Ecto neural progenitor cell (in vitro differentiated cells): ENCODE measurements at regions not wholly inside any gene's neighbourhood (a gene's known extent, or its start where the extent isn't known, plus 50 kb on each side); places are given as distances from the start of the nearest gene placed in this dataset.
A peak's percentile ranks its signal among the peaks of the same experiment; 100 is the strongest.

Experiments used
- DNase-seq: peaks from one replicate; pipeline ENCODE4 v3.0.0-alpha.2; 2018; ENCODE audit warnings: low spot score

- DNase-seq: no peak
These were observed 115.1 kb upstream of the DAP start for GRCh38 chr5:10876006-10876744.

DNA sequence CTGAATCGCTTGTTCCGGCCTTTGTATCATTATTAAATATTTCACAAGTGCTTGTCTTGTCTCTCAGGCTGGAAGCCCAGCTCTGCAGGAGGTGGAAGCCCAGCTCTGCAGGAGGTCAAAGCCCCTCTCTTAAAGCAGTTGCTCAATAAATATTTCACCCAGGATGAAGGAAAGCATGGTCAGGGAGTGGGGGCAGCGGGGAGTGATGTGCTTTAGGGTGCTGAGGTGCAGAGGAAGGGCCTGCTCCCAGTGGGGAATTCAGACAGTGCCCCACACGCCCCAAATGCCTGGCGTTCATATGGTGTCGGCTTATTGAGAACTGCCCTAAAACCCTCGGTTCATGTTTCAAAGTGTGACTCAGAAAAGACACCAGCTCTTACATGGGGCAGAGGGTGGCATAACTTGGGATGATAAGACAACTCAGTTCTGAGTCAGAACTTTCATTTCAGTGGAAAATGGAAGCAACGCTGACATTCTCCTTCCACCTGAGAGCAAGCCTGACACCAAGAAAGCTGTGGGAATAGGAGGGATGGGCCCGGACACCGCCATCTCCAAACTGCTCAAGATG is 114.3 kb upstream of the DAP start:
- no peak for DNase-seq

DNA sequence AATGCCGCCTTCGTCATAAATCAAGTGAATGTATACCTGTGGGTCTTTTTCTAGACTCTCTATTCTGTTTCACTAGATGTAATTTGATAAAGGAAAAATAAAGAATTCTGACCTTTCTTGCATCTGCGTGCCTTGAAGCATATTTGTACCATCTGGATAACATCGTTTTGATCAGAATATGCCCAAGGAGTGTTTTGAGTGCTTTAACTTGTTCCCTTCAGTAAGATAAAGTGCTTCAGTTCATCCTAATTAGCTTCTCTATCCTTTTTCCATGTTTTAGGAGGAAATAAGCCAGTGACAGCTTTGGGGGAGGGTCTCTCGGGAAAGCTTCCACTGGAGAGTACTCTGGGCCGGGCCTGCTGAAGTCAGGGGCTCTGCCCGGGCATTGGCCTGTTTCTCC is 113.5 kb upstream of the DAP start:
- no peak for DNase-seq

DNA sequence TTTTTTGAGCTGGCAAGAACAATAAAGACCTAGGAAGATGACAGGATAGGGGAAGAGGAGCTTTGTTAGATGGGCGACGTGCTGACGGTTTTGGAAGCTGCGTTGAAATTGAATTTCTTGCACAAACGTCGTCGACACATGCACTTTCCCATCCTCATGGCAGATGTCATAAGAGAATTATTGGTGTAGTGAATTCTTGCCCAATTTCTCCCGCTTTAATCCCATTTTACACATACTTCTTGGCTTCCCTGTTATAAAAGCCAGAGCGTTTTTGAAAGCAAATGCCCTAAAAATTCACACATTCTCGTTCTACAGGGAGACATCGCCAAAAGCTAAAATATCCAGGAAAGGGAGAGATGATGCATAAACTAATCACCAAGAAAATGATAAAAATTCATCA is 109.8 kb upstream of the DAP start:
- no peak for DNase-seq

GRCh38 chr5:10868956-10869355 is 107.9 kb upstream of the DAP start:
- no peak for DNase-seq

GRCh38 chr5:10867389-10868303 is 106.6 kb upstream of the DAP start:
- DNase-seq: no peak

- no peak for DNase-seq
These were observed 105.9 kb upstream of the DAP start for GRCh38 chr5:10866913-10867312.

- peak; percentile 70 for DNase-seq
These were observed 102.8 kb upstream of the DAP start for GRCh38 chr5:10863763-10864383.

DNA sequence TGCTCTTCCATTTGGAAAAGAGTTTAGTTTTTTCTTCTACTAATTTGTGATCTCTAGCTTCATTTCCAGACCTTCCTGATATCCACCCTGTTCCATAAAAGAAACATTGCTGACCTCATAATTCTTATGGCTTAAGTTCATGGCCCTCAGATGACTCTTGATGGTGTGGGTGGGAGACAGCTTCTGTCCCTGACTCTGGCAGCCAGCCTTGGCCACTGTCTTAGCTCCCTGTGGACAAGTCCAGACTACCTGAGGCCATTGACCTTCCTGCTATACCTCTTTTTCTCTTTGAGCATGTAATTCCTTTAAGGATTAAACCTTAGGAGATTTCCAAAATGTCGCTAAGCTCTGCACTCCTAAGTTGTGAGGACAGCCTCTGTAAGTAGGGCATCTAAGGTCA is 101.1 kb upstream of the DAP start:
- no peak for DNase-seq

DNA sequence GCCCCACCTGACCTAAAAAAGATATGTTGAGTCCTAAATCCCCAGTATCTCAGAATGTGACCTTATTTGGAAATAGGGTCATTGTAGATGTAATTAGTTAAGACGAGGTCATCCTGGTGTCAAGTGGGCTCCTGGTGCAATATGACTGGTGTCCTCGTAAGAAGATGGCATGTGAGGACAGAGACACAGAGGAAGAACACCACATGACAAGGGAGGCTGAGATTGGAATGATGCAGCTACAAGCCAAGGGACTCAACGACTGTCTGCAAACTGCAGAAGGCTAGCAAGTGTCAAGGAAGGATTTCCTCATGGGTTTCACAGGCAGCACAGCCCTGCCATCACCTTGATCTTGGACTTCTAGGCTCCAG is 100.4 kb upstream of the DAP start:
- no peak for DNase-seq

- no peak for DNase-seq
These were observed 99.8 kb upstream of the DAP start for GRCh38 chr5:10860645-10861422.

DNA sequence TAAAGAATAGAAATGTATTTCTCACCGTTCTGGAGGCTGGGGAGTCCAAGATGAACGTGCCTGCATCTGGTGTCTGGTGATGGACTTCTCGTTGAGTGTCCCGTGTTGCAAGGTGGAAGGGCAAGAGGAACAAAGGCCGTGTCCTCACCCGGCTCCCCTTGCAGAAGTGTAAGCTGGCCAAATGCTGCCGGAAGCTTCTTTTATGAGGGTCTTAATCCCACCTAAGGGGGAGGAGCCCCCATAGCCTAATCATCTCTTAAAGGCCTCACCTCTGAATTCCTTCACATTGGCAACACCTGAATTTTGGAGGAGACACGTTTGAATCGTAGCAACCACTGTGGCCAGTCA is 99.1 kb upstream of the DAP start:
- no peak for DNase-seq

GRCh38 chr5:10859393-10860195 is 98.6 kb upstream of the DAP start:
- peak; percentile 63 for DNase-seq

DNA sequence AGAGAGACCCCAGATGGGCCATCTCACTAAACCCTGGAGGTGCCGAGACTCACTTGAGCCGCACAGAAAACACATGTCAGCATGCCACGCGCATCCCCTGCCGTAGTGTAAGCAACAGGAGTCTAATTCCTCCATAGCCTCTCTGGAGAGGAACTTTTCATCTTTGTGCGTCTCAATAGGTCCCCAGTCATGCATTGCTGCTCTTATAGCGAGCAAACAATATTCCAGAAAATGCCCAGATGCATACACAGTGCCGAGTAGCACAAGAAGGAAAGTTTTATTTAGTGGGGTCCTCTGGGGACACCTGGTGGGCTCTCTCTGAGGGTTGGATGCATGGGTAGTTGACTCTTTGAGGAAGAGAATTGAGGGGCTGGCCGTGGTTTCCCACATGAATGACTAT is 97.9 kb upstream of the DAP start:
- DNase-seq: no peak

- DNase-seq: no peak
These were observed 97.3 kb upstream of the DAP start for GRCh38 chr5:10858307-10858706.

- no peak for DNase-seq
These were observed 96.3 kb upstream of the DAP start for GRCh38 chr5:10857338-10857733.

GRCh38 chr5:10856683-10857337 is 95.8 kb upstream of the DAP start:
- peak; percentile 93 for DNase-seq

GRCh38 chr5:10856071-10856470 is 95.0 kb upstream of the DAP start:
- no peak for DNase-seq

DNA sequence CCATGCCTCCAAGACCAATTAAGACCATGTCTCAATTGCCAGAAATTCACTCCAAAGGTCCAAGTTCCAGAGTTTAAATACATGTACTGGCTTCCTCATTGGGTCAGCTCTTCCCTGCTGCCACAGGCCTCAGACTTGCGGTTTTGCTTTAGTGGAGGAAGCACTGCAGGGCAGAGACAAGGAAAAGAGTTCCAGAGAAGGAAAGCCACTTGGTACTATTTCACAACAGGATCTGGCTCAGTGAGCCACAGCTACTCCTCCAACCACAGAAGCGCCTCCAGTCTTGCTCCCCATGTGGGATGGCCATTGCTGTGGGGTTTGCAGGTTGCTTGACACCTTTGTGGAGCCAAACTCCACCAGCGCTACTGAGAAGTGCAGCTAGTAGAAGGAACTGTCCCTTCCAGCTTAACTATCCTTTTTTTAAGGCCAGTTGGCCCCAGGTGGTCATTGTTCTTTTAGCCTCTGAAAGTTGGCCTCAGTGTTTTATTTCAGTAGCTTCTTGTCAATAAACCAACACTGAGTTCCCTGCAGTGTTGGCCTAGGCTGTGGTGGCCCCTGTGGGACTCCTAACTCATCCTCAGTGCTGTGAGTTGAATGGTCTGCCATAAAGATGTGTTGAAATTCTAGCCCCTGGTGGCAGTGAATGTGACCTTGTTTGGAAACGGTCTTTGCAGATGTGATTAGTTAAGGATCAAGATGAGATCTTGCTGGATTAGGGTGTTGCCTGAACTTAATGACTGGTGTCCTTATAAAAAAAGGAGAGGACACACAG is 93.7 kb upstream of the DAP start:
- no peak for DNase-seq

DNA sequence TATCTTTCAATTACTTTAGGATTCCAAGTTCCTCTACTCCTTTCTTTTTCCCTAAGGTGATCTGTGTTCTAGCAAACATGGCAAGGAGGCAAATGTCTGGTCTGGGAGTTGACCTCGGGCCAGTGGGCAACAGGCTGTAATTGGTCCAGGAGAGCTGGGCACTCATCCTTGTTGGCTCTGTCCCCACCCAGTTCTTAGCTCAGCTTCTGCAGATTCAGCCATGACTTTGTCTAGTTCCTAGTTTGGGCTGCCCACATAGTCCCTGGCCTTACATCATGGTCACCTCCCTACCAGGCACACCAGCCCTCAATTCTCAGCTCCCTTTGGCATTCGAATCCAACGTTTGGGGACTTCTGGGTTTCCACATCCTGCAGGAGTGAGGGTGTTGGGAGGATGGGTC is 92.1 kb upstream of the DAP start:
- DNase-seq: no peak
